Astrocyte of the spinal cord (primary cell): ENCODE measurements at regions not wholly inside any gene's neighbourhood (a gene's known extent, or its start where the extent isn't known, plus 50 kb on each side); places are given as distances from the start of the nearest gene placed in this dataset.
A peak's percentile ranks its signal among the peaks of the same experiment; 100 is the strongest.

ENCODE experiments used
- DNase-seq: peaks from one replicate; pipeline ENCODE4 v3.0.0; 2011; ENCODE audit warnings: low read depth, low spot score
- H3K4me3 ChIP-seq: 2 replicates; pipeline ENCODE4 v1.5.1; 2011; ENCODE audit warnings: low read depth, mild to moderate bottlenecking, low read length, moderate library complexity
- in situ Hi-C: cut with HindIII; loops from 2 replicates; pipeline ENCODE4 v1.10.0; 2017; ENCODE audit warnings: low sequenced_read_pairs
- TF ChIP-seq, protein P1 (sequence below): IDR thresholded peaks from 2 replicates; pipeline ENCODE4 v1.5.1; 2012; ENCODE audit warnings: low read depth, mild to moderate bottlenecking, low read length, inconsistent platforms

DNA sequence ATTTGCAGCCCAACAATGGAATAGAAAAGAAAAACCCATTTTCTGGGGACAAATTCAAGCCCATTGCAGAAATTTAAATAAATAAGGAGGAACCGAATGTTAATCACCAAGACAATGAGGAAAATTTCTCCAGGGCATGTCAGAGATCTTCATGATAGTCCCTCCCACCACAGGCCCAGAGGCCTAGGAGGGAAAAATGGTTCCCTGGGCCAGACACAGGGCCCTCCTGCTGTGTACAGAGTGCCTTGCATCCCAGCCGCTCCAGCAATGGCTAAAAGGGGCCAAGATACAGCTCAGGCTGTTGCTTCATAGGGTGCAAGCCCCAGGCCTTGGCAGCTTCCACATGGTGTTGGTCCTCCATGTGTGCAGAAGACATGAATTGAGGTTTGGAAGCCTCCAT, 73.4 kb upstream of the FOXE1 start:
- in situ Hi-C loops, result no loop called here
- TF ChIP-seq, protein P1, sequence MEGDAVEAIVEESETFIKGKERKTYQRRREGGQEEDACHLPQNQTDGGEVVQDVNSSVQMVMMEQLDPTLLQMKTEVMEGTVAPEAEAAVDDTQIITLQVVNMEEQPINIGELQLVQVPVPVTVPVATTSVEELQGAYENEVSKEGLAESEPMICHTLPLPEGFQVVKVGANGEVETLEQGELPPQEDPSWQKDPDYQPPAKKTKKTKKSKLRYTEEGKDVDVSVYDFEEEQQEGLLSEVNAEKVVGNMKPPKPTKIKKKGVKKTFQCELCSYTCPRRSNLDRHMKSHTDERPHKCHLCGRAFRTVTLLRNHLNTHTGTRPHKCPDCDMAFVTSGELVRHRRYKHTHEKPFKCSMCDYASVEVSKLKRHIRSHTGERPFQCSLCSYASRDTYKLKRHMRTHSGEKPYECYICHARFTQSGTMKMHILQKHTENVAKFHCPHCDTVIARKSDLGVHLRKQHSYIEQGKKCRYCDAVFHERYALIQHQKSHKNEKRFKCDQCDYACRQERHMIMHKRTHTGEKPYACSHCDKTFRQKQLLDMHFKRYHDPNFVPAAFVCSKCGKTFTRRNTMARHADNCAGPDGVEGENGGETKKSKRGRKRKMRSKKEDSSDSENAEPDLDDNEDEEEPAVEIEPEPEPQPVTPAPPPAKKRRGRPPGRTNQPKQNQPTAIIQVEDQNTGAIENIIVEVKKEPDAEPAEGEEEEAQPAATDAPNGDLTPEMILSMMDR, result no peak
- no peak for DNase-seq
- H3K4me3 ChIP-seq, result no peak overlapping the region

DNA sequence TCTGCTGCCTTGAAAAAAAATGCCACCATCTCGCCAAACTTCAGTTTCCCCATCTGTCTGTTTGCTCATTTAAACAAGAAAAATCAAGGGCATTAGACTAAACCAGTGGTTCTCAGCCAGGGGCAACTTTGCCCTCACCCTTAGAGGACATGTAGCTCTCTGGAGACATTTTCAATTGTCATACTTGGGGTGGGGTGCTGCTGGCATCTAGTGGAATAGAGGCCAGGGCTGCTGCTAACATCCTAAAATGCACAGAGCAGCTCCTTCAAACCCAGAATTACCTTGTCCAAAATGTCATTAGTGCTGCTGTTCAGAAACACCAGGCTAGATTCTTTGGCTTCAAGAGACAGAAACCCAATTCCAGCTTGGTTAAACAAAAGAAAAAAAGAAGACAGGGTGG, 71.1 kb upstream of the FOXE1 start:
- no peak overlapping the region for H3K4me3 ChIP-seq
- in situ Hi-C loops, result no loop called here
- DNase-seq, result no peak
- TF ChIP-seq, protein P1, result no peak

DNA sequence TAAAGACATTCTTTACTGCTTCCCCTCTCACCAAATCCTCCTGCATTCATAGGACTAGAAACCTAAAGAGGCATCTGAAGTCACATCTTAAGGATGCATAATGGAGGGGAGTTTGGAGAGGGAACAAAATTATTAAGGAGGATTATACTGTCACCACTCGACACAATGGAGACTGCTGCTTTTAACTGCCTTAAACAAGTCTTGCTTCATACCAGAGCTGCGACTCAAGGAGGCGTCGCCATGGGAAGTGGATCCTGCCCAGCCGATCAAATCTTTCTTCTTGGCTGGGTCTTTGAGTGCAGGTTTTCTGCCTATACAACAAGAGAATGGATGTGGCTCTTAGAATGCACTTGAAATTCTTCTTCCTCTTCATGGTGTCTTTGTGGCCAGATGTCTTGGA, 66.7 kb upstream of the FOXE1 start:
- TF ChIP-seq, protein P1, result no peak
- in situ Hi-C loops, result no loop called here
- H3K4me3 ChIP-seq, result no peak overlapping the region
- DNase-seq, result peak; percentile 20

DNA sequence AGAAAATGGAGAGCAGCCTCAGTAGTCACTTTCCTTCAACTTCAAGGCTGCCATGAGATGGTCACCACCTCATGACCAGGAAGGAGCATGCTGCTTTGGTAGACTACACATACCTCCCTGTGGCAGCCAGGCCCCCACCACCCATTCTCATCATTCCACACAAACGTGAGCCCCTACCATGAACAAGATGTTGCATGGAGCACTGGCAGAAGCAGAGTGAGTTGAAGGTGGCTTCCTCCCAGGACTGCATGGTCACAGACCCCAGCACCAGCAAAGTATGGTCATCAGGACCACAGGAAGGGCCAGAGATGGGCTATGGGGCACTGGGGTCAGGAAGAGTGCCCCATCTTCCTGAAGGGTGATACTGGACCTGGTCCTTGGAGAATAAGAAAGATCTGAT, 65.5 kb upstream of the FOXE1 start:
- H3K4me3 ChIP-seq, result no peak overlapping the region
- TF ChIP-seq, protein P1, result no peak
- no peak for DNase-seq
- in situ Hi-C loops, result no loop called here

DNA sequence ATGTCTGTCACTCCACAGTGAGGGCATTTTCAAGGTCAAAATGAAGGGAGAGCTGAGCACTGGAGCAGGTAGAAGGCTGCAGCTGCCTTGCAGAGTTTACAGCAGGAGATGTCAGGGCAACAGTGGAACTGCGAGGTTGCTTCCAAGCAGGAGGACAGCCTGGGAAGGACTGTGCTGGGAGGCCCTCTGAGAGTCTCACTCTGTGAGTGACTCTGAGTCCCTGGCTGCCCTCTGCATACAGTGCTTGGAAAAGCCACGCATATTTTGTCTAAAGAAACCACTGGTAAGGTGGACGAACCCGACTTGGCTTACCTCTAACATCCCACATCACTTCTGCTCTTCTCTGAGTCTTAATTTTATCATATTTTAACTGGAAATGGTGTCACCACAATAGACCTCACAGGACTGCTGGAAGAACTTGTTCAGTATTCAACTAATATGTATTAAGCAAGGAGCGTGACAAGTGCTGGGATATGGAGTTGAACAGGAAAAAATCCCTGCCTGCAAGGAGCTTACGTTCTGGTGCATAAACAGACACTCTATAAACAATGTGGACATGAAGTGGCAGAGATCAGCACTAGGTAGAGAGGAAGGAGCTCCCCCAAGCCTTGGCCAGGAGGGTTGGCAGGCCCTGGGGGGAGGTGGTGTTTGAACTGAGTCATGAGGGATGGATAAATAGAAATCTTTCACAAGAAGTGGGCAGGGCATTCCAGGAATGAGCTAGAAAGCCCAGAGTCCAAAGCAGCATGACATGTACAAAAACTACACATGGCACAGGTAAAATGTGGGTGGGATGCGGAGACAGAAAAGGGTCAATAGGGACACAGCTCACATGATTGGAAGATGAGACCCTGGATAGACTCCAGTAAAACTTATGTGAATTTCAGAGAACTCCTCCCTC, 64.0 kb upstream of the FOXE1 start:
- H3K4me3 ChIP-seq, result no peak overlapping the region
- in situ Hi-C loops, result no loop called here
- TF ChIP-seq, protein P1, result no peak
- DNase-seq, result no peak

DNA sequence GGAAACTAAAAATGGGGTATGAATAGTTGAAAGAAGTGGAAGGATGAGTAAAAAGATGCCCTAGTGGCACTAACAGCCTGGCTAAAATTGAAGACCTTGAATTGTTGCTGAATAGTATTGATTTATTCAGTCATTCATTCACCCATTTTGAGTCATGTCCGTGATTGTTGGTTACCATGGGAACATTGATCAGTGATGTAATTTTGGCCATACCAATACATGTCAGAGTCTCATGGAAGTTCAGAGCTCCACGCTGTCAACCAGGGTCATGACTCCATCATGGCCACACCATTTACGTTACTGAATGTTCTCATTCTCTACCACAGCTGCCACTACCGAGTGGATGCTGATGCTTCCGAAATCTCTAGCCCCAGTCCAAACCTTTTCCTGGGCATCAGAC, 62.5 kb upstream of the FOXE1 start:
- TF ChIP-seq, protein P1, result no peak
- in situ Hi-C loops, result no loop called here
- DNase-seq, result no peak
- H3K4me3 ChIP-seq, result no peak overlapping the region
